ENCODE measurements at regions not wholly inside any gene's neighbourhood (a gene's known extent, or its start where the extent isn't known, plus 50 kb on each side); places are given as distances from the start of the nearest gene placed in this dataset.

DNA sequence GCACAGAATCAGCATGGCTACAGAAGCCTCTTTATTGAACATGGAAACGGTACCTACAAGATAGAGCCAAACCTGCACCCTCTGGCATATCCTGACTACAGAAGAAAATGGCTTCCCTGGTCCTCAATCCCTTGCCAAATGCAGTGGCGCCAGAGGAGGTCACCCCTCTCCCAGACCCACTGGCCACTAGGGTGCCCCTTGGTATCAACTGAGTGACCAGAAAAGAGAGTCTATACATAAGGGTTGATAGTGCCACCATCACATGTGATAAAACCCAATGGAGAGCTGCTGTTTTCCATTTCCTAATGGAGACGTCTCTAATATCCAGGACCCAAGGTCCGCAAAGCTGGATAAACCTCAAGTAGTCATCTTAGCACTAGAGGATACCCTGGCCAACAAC lies 52.7 kb upstream of the ALK start:
- no peak for DNase-seq (ENCODE audit: low read depth in 2 of 2)

DNA sequence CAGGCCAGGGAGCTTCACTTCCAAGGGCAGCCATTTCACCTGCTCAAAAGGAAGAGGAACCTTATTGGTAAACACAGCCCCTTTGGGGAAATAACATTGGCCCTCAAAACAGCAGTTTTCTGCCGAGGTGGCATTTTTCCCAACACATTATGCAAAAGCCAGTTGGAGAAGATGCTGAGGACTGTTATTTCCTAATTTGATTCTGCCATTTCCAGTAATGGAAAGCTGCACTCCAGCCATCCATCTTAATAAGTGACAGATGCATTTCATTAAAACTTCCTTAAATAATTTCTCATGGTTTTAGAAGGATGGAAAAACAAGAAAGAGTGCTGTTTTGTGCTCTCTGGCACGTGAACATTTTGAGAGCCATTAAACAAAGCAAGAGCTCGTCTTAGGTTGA lies 55.9 kb upstream of the ALK start:
- no peak for DNase-seq (ENCODE audit: low read depth in 2 of 2)

DNA sequence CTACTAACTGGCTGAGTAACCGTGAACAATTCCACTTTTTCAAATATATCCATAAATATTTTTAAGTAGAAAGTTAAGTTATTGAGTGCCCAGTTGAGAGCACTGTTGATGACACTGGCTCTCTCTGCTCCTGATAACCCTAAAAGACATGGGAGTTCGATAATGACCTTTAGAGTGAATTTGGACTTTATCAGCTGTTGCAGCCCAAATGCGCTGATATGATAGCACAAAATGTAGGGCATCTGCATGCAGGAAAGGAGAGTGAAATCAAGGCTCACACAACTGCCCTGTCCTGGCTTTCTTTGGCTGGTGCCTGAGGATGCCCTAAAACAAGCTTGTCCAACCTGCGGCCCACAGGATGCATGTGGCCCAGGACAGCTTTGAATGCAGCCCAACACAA lies 60.0 kb upstream of the ALK start:
- no peak for DNase-seq (ENCODE audit: low read depth in 2 of 2)

DNA sequence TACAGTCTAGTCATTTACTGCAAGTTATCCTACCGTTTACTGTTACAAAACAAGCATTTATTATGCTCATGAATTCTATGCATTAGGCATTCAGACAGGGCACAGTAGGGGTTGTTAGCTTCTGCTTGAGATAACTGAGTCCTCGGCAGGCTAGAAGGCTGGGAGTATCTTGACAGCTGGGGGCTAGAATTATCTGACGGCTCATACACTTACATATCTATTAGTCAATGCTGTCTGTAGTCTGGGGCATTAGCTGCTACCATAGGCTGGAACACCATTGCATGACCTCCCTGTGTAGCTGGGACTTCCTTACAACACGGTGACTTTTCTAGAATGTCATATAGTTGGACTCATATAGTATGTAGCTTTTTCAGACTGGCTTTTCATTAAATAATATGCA lies 61.9 kb upstream of the ALK start:
- no peak for DNase-seq (ENCODE audit: low read depth in 2 of 2)

DNA sequence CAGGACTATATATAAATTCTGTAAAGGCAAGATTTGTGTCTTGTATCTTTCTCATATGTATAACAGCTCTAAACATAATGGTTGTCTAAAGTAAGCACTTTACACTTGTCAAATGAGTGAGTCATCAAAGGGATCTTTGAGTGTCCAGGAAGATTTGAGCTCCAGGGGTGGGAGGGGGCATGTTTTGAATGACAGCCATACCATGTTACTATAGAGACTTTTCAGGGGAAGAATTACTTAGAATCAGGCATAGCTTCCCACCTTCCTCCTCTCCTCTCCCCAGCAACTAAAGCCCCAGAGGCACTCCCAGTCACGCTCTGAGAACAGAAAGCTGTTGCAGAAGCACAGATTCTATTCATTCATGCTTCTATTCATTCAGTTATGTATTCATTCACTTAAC lies 65.8 kb upstream of the ALK start:
- DNase-seq (ENCODE audit: low read depth in 2 of 2): no peak

DNA sequence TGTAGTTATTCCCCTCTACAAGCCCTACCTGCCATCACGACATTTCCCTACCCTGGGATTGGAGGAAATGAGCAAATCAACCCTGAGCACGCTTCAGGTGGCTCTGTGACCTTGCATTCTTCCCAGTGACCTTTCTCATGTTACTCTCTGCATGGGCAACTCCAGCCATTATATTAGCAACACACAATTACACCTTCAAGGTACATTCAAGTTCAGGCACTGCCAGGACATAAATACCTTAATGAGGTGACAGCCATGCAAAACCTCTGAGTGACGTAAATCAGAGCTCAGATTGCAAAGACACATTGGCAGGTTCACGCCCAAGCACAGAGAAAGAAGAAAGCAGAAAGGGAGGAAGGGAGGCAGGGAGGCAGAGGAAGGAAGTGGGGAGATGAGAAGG lies 68.7 kb upstream of the ALK start:
- no peak for DNase-seq (ENCODE audit: low read depth in 2 of 2)

DNA sequence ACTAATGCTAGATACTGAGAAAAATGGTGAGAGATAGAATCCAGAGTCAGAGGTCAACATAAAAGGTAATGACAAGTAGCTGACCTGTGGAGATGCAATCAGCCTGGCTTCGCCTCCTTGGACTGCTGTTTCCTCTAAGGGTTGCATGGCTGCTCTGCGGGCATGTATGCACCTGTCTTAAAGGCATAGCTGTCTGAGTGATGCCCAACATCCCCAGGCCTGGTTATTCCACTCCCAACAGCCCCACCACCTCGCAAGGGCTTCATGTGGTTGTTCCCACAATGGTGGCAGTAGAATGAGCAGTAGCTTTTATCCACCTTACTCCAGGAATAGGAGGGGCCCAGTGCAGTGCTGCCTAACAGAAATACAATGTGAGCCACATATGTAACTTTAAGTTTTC lies 69.7 kb upstream of the ALK start:
- DNase-seq (ENCODE audit: low read depth in 2 of 2): no peak

DNA sequence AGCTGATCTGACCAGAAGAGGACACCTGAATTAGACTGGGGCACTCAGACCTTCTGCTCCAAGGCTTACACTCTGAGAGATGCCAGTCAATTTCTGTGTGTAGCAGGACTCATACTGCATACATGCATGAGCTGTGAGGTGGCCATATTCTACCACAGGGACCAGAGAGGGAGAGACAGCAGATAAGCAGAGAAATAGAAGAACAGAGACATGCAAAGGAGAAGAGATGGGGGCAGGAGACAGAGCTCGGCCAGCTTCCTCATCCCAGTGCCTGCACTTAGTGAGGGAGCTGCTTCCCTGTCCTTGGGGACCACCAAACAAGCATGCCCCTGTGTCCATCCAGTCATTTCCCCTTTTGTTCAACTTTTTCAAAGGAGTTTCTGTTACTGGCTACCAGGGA lies 73.9 kb upstream of the ALK start:
- DNase-seq (ENCODE audit: low read depth in 2 of 2): no peak

DNA sequence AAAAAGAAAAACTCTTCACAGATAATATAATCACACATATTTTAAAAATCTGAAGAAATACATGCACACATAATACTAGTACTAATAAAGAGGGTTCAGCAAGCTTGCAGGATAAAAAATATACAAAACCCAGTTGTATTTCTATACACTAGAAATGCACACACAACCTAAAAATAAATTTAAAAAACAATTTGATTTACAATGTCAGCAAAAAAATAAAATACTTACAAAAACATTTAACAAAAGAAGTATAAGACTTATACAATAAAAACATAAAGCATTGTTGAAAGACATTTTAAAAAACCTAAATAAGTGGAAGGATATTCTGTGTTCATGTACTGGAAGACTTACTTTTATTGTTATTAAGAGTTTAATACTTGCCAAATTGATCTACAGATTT lies 81.7 kb upstream of the ALK start:
- no peak for DNase-seq (ENCODE audit: low read depth in 2 of 2)

DNA sequence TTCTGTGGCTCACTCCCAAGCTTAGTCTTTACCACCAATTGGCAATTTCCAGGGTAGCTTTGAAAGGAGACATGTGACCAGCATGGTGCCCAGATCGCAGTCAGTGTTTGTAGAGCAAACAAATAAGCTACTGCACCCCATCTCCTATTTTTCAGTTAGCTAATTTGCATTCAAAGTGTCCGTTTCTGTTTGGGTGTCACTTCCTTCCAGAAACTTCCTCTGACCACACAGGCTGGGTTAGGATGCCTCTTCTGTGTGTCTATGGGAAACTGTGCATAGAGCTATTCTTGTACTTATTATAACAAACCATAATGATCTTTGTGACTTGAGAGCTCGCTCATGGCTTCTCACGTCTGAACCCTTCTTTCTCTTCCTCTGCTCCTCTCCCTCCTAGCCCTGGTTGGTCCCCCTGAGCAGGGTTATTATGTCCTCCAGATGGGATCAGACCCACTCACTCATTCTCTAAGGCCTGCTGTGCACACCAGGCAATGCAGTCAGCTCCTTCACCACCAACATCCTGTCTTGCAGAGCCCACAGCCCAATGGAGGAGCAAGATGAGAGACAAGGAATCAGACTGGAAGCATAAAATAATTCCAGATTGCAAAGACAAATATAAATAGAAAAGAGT lies 101.2 kb upstream of the ALK start:
- DNase-seq (ENCODE audit: low read depth in 2 of 2): no peak

DNA sequence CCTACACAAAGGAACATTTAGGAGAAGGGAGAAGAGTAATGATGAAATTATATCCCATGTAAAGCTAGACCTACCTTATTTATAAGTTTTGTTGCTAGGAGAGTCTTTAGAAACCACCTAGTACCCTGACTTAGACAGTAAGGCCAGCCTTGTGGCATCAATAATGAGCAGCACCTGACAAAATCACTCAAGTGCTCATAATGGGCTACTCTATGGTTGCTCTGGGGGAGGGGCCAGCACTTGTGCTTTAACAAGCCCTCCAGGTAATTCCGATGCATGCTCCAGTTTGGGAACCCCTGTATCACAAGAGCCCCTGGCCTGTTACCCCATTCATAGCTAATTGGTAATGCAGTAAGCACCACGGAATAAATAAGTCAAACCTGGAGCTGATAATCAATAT lies 102.9 kb upstream of the ALK start:
- no peak for DNase-seq (ENCODE audit: low read depth in 2 of 2)

DNA sequence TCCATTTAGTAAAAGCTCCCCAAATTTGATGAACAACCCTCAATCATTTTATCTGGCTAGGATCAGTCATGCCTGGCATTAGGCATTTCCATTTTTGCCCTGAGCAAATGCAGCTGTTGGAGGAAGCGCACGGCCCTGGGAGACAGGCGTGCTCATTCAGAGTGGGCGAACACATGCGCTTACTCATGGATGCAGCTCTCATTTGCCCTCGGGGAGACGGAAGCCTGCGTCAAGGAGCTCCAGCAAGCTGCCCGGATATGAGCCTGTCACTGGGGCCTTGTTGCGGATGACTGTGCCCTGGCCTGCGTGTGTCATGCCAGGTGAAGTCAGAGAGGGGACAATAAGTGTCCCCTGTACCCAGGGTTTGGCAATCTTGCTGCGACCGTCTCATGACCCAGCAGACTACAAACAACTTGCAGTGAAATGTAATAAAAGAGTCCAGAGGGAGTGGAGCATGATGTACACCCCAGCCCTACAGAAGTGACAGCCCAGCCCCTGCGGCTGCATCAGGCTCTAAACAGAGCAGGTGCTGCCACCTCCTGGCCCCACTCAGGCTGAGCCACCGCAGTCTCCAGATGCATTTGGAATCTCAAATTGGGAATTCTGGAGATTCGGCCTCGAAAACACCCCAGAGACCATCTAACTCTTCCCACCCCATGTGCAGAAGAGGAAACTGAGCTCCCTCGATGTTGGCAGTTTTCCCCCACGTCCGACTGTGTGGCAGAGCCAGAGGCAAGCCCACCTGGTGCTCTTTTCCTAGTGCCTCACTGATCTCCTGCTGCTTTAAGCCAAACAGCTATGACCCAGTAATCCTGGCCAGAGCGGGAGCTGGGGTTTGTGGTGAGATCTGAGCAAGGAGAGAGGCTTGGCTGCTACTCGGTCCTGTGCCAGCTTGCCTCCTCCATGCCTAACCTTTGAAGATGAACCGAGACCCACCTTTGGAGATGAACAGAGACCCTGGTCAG lies 105.0 kb upstream of the ALK start:
- DNase-seq (ENCODE audit: low read depth in 2 of 2): peak in 1 of 2 donors; percentile 14

DNA sequence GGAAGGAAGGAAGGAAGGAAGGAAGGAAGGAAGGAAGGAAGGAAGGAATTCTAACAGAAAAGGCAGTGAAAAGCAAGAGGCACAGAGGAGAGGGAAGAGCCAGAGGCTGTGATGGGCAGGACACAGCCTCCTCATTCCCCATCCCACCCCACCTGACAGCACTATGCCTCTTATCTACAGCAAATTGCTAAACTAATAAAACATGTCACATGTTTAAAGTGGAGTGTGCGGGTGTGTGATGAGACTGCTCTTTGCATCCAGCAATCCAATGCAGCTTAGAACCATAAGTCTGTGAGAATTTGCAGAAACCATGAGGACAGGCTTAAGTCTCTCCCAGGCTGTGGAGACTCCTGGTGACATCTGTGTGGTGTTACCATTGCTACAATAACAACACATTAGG lies 108.4 kb upstream of the ALK start:
- DNase-seq (ENCODE audit: low read depth in 2 of 2): no peak

DNA sequence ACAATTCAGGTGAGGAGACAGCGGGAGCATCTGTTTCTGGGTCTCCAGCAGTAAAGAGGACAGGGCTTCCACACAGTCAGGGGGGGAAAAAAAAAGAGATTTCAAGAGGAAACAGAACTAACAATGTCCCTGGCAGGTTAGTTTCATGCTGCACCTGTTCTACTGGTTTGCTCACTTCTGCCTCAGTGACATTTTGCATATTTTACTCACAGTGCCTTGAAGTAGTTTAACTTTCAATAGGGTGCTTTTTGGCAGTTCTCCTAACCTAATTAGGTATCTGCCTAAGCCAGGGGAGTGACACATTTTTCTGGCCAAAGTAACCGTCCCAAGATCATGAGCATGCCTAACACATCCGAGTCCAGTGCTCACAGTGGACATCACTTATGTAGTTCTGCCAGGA lies 109.0 kb upstream of the ALK start:
- DNase-seq (ENCODE audit: low read depth in 2 of 2): no peak

DNA sequence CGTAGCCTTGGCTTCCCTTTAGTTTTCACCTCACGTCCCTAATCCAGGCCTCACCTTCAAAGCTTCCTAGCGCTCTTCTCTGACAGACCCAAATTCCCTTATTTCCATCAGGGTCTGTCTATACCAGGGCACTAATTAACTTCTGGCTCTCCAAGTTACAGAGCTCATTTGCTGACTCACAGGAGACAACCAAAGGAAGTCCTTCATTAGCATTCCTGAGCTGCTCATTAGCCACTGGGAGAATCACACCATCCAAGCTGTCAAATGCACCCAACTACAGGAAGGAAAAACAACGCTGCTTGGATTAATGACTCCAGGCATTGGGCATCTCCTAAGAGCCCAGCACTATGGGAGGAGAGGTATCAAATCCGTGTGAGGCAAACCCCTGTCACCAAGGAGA lies 109.8 kb upstream of the ALK start:
- DNase-seq (ENCODE audit: low read depth in 2 of 2): no peak

DNA sequence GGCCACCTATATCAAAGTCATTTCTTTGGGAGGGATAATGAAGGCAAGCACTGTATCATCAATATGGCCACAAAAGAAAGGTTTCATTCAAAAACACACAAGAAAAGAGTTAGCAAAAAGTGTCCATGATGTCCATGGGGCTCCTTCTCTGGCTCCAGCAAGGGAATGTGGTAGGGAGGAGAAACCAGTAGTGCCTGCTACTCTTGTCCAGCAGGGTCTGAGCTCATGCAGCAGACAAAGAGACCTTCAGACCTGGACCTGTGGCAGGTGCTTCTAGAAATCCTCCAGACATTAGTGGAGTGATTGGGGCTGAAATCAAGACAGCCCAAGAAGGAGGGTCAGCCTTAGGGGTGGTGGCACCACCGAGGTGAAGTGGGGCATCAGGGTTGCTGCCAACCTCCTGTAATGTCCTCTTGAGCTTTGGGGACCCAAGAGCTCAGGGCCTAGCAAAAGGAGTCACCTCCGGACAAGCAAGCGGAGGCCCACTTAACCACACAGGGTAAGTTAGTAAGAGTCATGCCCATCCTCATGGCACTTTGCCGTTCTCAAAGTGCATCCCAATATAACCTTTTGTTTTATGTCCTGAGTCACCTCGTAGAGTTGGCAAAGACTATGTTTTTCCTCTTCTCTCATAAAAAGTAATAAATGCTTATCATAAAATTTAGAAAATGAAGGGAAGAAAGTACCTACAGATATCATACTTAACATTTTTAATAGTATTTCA lies 112.6 kb upstream of the YPEL5 start:
- no peak for DNase-seq (ENCODE audit: low read depth in 2 of 2)

DNA sequence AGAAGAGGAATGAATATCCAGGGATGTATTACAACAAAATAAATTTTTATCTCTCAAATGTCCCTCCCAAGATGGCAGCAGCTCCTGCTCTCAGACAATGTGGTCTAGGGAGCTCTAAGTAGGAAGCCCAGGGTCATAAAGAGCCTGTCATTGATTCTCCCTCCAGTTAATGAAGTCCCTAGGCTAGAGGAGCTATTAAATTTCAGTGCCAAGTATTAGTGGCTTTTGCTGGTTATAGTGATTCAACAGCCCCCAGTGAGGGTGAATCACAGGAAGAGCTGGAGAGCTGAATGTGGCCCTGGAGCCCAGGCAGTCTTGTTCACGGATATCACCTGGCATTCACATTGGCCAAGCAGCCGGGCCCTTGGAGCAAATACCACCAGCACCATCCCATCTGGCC lies 109.8 kb upstream of the YPEL5 start:
- DNase-seq (ENCODE audit: low read depth in 2 of 2): no peak

DNA sequence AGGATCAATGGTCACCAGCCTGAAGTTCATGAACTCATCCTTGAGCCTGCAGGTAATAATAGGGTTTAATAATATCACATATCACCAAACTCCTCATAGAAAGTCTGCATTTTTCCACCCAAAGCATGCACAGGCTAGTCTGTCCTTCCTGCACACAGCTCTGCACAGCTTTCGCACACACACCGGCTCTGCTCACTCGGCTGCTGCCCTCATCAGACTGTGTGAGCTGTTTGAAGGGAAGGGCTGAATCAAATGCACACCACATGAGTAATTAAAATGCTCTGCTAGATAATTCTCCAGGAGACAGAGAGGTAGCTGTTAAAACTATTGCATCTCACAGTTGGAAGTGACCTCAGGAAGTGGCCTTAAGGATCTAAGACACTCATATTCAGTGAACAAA lies 108.4 kb upstream of the YPEL5 start:
- DNase-seq (ENCODE audit: low read depth in 2 of 2): no peak

DNA sequence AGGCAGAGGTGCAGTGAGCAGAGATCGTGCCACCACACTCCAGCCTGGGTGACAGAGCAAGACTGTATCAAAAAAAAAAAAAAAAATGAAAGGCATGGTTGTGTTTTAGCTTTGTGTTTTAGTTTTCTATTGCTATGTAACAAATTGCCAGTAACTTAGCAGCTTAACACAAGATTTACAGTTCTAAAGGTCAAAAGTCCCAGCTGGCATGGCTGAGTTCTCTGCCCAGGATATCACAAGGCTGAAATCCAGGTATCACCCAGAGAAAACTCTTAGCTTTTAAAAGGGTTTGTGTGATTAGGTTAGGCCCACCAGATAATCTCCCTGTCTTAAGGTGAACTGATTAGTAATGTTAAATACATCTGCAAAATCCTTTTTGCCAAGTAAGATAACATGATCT lies 107.7 kb upstream of the YPEL5 start:
- no peak for DNase-seq (ENCODE audit: low read depth in 2 of 2)

DNA sequence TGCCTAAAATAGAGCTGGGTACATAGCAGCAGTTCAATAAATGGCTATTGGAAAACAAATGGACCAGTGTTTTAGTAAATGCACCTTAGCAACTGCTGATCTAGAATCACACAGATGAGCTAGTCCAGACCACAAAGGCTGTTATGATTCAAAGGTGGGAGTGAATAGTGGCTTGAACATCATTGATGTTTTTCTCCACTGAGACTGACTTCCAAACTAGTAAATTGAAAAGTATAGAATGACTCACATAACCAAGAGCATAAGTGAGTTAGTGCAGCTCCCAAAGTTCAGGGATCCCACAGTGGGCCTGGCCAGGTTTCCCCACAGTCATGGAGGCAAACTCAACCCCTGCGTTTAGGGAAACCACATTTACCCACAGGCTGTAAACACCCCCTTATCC lies 106.7 kb upstream of the YPEL5 start:
- DNase-seq (ENCODE audit: low read depth in 2 of 2): no peak

DNA sequence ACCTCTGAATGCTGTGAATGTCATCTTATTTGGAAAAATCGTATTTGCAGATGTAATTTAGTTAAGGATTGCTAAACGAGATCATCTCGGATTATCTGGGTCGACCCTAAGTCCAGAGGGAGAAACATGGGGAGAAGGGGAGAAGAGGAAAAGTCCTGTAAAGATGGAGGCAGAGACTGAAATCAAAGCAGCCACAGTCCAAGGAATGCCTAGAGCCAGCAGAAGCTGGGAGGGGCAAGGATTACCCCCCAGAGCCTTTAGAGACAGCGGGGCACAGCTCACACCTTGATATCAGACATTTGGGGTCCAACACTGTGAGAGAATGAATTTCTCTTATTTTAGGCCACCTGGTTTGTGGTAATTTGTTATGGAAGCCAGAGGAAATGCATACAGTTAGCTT lies 104.9 kb upstream of the YPEL5 start:
- DNase-seq (ENCODE audit: low read depth in 2 of 2): no peak

DNA sequence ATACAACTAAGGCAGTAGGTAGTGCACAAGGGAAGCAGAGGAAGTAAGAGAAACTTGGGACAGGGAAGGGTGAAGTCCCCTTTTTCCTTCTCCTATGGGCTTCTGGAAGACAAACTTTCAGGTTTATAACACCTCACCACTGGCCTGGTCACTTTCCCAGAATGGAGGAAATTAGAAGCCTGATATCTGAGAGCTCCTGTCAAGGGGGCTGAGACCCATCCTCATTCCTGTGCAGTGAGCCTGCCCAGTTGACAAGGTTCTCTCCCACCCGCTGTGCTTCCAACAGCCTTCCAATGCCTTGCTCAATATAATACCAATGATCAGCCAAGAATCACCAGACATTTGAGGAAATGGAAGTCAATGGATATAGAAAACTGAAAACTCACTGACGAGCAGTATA lies 100.4 kb upstream of the YPEL5 start:
- no peak for DNase-seq (ENCODE audit: low read depth in 2 of 2)

DNA sequence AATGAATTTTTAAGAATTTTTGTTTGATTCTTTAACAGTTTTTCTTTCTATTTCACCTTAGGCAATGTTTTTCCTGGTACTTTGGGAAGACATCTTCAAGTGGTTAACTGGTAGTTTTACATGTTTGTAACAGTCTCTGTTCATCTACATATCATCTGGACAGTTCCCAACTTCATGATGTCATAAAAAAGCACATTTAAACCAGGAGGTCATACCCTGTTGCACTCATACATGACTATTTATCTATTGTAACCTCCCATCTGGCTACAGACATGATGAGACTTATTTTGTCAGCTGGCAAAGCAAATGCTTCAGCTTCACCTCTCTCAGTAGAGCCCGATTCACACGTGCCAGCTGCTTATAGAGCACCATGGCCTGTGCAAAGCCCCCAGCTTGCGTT lies 99.8 kb upstream of the YPEL5 start:
- no peak for DNase-seq (ENCODE audit: low read depth in 2 of 2)

All from dermis microvascular lymphatic vessel endothelial cell (primary cell).